Gastrocnemius medialis (tissue), 4 donors: ENCODE measurements at regions not wholly inside any gene's neighbourhood (a gene's known extent, or its start where the extent isn't known, plus 50 kb on each side); places are given as distances from the start of the nearest gene placed in this dataset.

Source experiments
- CTCF ChIP-seq, 5 experiments: fragments of 450-650 bp in 3 of 5; fragments of 200-600 bp in 2 of 5; sonication (generic) in 2 of 5; IDR thresholded peaks in 4 of 5; conservative IDR thresholded peaks in 1 of 5; 1 replicate in 4 of 5; 2 replicates in 1 of 5; pipeline ENCODE4 v1.5.1; 2016 to 2019; ENCODE audit warnings: antibody characterized with exemption in 5 of 5, mild to moderate bottlenecking in 3 of 5, moderate library complexity in 3 of 5
- POLR2A ChIP-seq, 2 donors: fragments of 450-650 bp; IDR thresholded peaks; one replicate each; pipeline ENCODE4 v1.6.1; 2017; ENCODE audit warnings: antibody characterized with exemption in 2 of 2, mild to moderate bottlenecking in 2 of 2, moderate library complexity in 2 of 2

GRCh38 chr7:113268757-113269156 lies 150.4 kb upstream of the SMIM30 start:
- no peak for TF ChIP-seq CTCF (IDR thresholded peaks at IDR 0.05 in 4 of 5, conservative IDR thresholded peaks at IDR 0.05 in 1 of 5)
- TF ChIP-seq POLR2A (IDR thresholded peaks at IDR 0.05), result no peak
